H9 (cell line): ENCODE measurements at regions not wholly inside any gene's neighbourhood (a gene's known extent, or its start where the extent isn't known, plus 50 kb on each side); places are given as distances from the start of the nearest gene placed in this dataset.

Experiments used
- DNase-seq: peaks from one replicate; pipeline ENCODE4 v3.0.0-alpha.2; 2017
- H2AFZ ChIP-seq: one replicate; pipeline ENCODE4 v1.6.1; 2013; ENCODE audit warnings: mild to moderate bottlenecking, low read length, control low read depth, moderate library complexity
- H2AK5ac ChIP-seq: 2 replicates; pipeline ENCODE4 v1.6.1; 2013; ENCODE audit warnings: low read length, control low read depth, mixed read lengths; ENCODE audit not compliant: insufficient read length
- H2BK120ac ChIP-seq: one replicate; pipeline ENCODE4 v1.6.1; 2013; ENCODE audit warnings: low read depth, mild to moderate bottlenecking, low read length, control low read depth, inconsistent platforms; ENCODE audit not compliant: poor library complexity, severe bottlenecking
- H2BK12ac ChIP-seq: 2 replicates; pipeline ENCODE4 v1.6.1; 2013; ENCODE audit warnings: low read length, control low read depth, mixed read lengths, low read depth; ENCODE audit not compliant: insufficient read length
- H2BK15ac ChIP-seq: 2 replicates; pipeline ENCODE4 v1.6.1; 2013; ENCODE audit warnings: low read depth, low read length, control low read depth
- H2BK20ac ChIP-seq: one replicate; pipeline ENCODE4 v1.6.1; 2013; ENCODE audit warnings: low read depth, mild to moderate bottlenecking, low read length, control low read depth, inconsistent platforms; ENCODE audit not compliant: poor library complexity, severe bottlenecking
- H2BK5ac ChIP-seq: 2 replicates; pipeline ENCODE4 v1.6.1; 2013; ENCODE audit warnings: low read length, control low read depth, mixed read lengths; ENCODE audit not compliant: insufficient read length
- H3K14ac ChIP-seq: 2 replicates; pipeline ENCODE4 v1.6.1; 2013; ENCODE audit warnings: low read length, control low read depth; ENCODE audit not compliant: insufficient read depth
- H3K18ac ChIP-seq: 2 replicates; pipeline ENCODE4 v1.6.1; 2013; ENCODE audit warnings: low read depth, mild to moderate bottlenecking, mixed read lengths, low read length, control low read depth; ENCODE audit not compliant: insufficient read length
- H3K23ac ChIP-seq: 2 replicates; pipeline ENCODE4 v1.6.1; 2013; ENCODE audit warnings: low read length, control low read depth, mixed read lengths, low read depth; ENCODE audit not compliant: insufficient read length
- H3K23me2 ChIP-seq: 2 replicates; pipeline ENCODE4 v1.6.1; 2013; ENCODE audit warnings: low read depth, mild to moderate bottlenecking, mixed read lengths, low read length, control low read depth; ENCODE audit not compliant: insufficient read length, poor library complexity, severe bottlenecking
- H3K27ac ChIP-seq: 2 replicates; pipeline ENCODE4 v1.5.1; 2013; ENCODE audit warnings: low read length, control low read depth, mixed read lengths, low read depth; ENCODE audit not compliant: insufficient read length
- H3K27me3 ChIP-seq: 2 replicates; pipeline ENCODE4 v1.6.1; 2013; ENCODE audit warnings: low read length, control low read depth, inconsistent platforms; ENCODE audit not compliant: insufficient read depth
- H3K4ac ChIP-seq: 2 replicates; pipeline ENCODE4 v1.6.1; 2013; ENCODE audit warnings: low read depth, mild to moderate bottlenecking, control low read depth, inconsistent platforms, low read length, moderate library complexity
- H3K4me1 ChIP-seq: 2 replicates; pipeline ENCODE4 v1.6.1; 2013; ENCODE audit warnings: low read length, control low read depth, inconsistent platforms; ENCODE audit not compliant: insufficient read depth
- H3K4me2 ChIP-seq: 2 replicates; pipeline ENCODE4 v1.6.1; 2013; ENCODE audit warnings: low read length, control low read depth, mixed read lengths; ENCODE audit not compliant: insufficient read length, insufficient read depth
- H3K56ac ChIP-seq: 2 replicates; pipeline ENCODE4 v1.6.1; 2013; ENCODE audit warnings: low read depth, mild to moderate bottlenecking, mixed read lengths, low read length, control low read depth; ENCODE audit not compliant: insufficient read length
- H3K79me1 ChIP-seq: 2 replicates; pipeline ENCODE4 v1.6.1; 2013; ENCODE audit warnings: low read depth, mild to moderate bottlenecking, moderate library complexity, low read length, control low read depth, inconsistent platforms; ENCODE audit not compliant: insufficient read depth, poor library complexity, severe bottlenecking
- H3K79me2 ChIP-seq: 2 replicates; pipeline ENCODE4 v1.6.1; 2013; ENCODE audit warnings: low read length, control low read depth, inconsistent platforms; ENCODE audit not compliant: insufficient read depth
- H3K9ac ChIP-seq: 2 replicates; pipeline ENCODE4 v1.6.1; 2013; ENCODE audit warnings: low read length, control low read depth, mixed read lengths; ENCODE audit not compliant: insufficient read length; ENCODE audit errors: extremely low read depth
- H3K9me3 ChIP-seq: one replicate; pipeline ENCODE4 v1.6.1; 2013; ENCODE audit warnings: low read depth, low read length, inconsistent platforms; ENCODE audit not compliant: control insufficient read depth
- H3T11ph ChIP-seq: one replicate; pipeline ENCODE4 v1.6.1; 2013; ENCODE audit warnings: mild to moderate bottlenecking, low read length, control low read depth, inconsistent platforms
- H4K20me1 ChIP-seq: one replicate; pipeline ENCODE4 v1.6.1; 2013; ENCODE audit not compliant: control insufficient read depth, insufficient read length, insufficient read depth
- H4K5ac ChIP-seq: 2 replicates; pipeline ENCODE4 v1.6.1; 2013; ENCODE audit warnings: low read depth, mild to moderate bottlenecking, mixed read lengths, low read length, control low read depth; ENCODE audit not compliant: insufficient read length
- H4K8ac ChIP-seq: replicated peaks from 2 replicates; pipeline ENCODE4 v1.6.1; 2013; ENCODE audit warnings: low read length, control low read depth, mixed read lengths, low read depth; ENCODE audit not compliant: insufficient read length
- H4K91ac ChIP-seq: 2 replicates; pipeline ENCODE4 v1.6.1; 2013; ENCODE audit warnings: low read depth, mild to moderate bottlenecking, moderate library complexity, mixed read lengths, low read length, control low read depth; ENCODE audit not compliant: insufficient read length
- H3K27ac Mint-ChIP-seq, 3 experiments: 2 replicates in 2 of 3; 3 replicates in 1 of 3; pipeline ENCODE4 v1.8.0; 2020 to 2021; ENCODE audit warnings: mixed read lengths in 3 of 3, mild to moderate bottlenecking in 1 of 3, moderate library complexity in 1 of 3
- H3K27me3 Mint-ChIP-seq: 2 replicates; pipeline ENCODE4 v1.8.0; 2021; ENCODE audit warnings: low read depth, mild to moderate bottlenecking, moderate library complexity, mixed read lengths
- H3K36me3 Mint-ChIP-seq, 3 experiments: 2 replicates in 2 of 3; 3 replicates in 1 of 3; pipeline ENCODE4 v1.8.0; 2020 to 2021; ENCODE audit warnings: low read depth in 3 of 3, mixed read lengths in 3 of 3; ENCODE audit not compliant: insufficient read depth in 1 of 3
- H3K4me1 Mint-ChIP-seq, 2 experiments: 2 replicates each; pipeline ENCODE4 v1.8.0; 2020; ENCODE audit warnings: mixed read lengths in 2 of 2
- H3K4me3 Mint-ChIP-seq, 2 experiments: 2 replicates in 1 of 2; 3 replicates in 1 of 2; pipeline ENCODE4 v1.8.0; 2020 to 2021; ENCODE audit warnings: mild to moderate bottlenecking in 2 of 2, mixed read lengths in 2 of 2, moderate library complexity in 1 of 2
- H3K9me3 Mint-ChIP-seq, 2 experiments: 2 replicates in 1 of 2; 3 replicates in 1 of 2; pipeline ENCODE4 v1.8.0; 2020; ENCODE audit warnings: mild to moderate bottlenecking in 2 of 2, mixed read lengths in 2 of 2, moderate library complexity in 1 of 2
- WGBS: extraction: QIAGEN DNeasy Blood & Tissue Kit; methylation state at CpG from one replicate; pipeline ENCODE4 v1.1.7; 2013; ENCODE audit warnings: missing lambda C conversion rate, low lambda C conversion rate, mixed read lengths; ENCODE audit not compliant: insufficient read length; ENCODE audit errors: extremely low coverage; 5-methylcytosine and 5-hydroxymethylcytosine counted together
- TF ChIP-seq, protein P1 (sequence below): fragments of 200-600 bp; sonication (generic); conservative IDR thresholded peaks from 3 replicates; pipeline ENCODE4 v1.8.0; 2021; ENCODE audit warnings: antibody characterized with exemption, mild to moderate bottlenecking

DNA sequence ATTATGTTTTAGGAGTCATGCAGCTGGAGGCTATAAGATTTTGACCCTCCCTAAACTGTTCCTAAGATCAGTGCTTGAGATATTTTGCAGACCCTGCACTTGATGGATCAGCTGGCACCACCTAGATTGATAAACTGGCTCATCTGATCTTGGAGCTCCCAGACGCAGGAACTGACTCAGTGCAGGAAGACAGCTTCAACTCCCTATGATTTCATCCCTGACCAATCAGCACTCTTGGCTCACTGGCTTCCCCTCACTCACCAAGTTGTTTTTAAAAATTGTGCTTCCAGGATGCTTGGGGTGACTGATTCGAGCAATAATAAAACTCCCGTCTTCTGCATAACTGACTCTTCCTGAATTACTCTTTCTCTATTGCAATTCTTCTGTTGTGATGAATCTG is 637.5 kb upstream of the FAT3 start:
- no peak overlapping the region for H4K91ac ChIP-seq
- H3K79me1 ChIP-seq = no peaks in the 10 kb centered on the region
- H3K4me1 ChIP-seq = no peaks in the 10 kb centered on the region
- no peak overlapping the region for H2BK120ac ChIP-seq
- Mint-ChIP-seq H3K36me3 (peaks cover 0 to 12% (median 1%) of the 10 kb centered on the region in 3 experiments; a peak in 4 of 7 replicates), H3K27ac (no peak overlapping the region), H3K9me3 (peaks cover 15 to 16% of the 10 kb centered on the region in 2 experiments), H3K27me3 (no peaks in the 10 kb centered on the region), H3K4me3 (no peak overlapping the region), H3K4me1 (0 out of 4 replicates have a peak, but pooled peaks cover 0 to 3% of the 10 kb centered on the region in 2 experiments)
- H2BK15ac ChIP-seq = no peak overlapping the region
- no peak overlapping the region for H3T11ph ChIP-seq
- H3K23ac ChIP-seq = no peak overlapping the region
- H2BK20ac ChIP-seq = no peak overlapping the region
- no peak overlapping the region for H2AFZ ChIP-seq
- H3K14ac ChIP-seq = no peak overlapping the region
- no peak overlapping the region for H2AK5ac ChIP-seq
- no CpG with 5 or more reads among the region's 3 CpGs for WGBS
- no peak overlapping the region for H4K8ac ChIP-seq
- no peaks in the 10 kb centered on the region for H3K27me3 ChIP-seq
- H3K4me2 ChIP-seq = no peak overlapping the region
- H3K9ac ChIP-seq = no peak overlapping the region
- no peak overlapping the region for H2BK5ac ChIP-seq
- H3K23me2 ChIP-seq = no peaks in the 10 kb centered on the region
- no peaks in the 10 kb centered on the region for H3K79me2 ChIP-seq
- no peak for DNase-seq
- no peaks in the 10 kb centered on the region for H3K9me3 ChIP-seq
- H3K27ac ChIP-seq = no peak overlapping the region
- no peaks in the 10 kb centered on the region for H4K20me1 ChIP-seq
- H4K5ac ChIP-seq = no peak overlapping the region
- H2BK12ac ChIP-seq = no peak overlapping the region
- no peak overlapping the region for H3K18ac ChIP-seq
- H3K56ac ChIP-seq = no peak overlapping the region
- no peak overlapping the region for H3K4ac ChIP-seq
- TF ChIP-seq, protein P1, sequence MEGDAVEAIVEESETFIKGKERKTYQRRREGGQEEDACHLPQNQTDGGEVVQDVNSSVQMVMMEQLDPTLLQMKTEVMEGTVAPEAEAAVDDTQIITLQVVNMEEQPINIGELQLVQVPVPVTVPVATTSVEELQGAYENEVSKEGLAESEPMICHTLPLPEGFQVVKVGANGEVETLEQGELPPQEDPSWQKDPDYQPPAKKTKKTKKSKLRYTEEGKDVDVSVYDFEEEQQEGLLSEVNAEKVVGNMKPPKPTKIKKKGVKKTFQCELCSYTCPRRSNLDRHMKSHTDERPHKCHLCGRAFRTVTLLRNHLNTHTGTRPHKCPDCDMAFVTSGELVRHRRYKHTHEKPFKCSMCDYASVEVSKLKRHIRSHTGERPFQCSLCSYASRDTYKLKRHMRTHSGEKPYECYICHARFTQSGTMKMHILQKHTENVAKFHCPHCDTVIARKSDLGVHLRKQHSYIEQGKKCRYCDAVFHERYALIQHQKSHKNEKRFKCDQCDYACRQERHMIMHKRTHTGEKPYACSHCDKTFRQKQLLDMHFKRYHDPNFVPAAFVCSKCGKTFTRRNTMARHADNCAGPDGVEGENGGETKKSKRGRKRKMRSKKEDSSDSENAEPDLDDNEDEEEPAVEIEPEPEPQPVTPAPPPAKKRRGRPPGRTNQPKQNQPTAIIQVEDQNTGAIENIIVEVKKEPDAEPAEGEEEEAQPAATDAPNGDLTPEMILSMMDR = no peak
